Astrocyte (in vitro differentiated cells and primary cell): ENCODE measurements at regions not wholly inside any gene's neighbourhood (a gene's known extent, or its start where the extent isn't known, plus 50 kb on each side); places are given as distances from the start of the nearest gene placed in this dataset.

ENCODE experiments used
- DNase-seq: peaks from one replicate; pipeline ENCODE4 v3.0.0-alpha.2; 2010; ENCODE audit warnings: low read depth
- FAIRE-seq: peaks from 2 replicates; lab custom pipeline; 2011; peaks lifted over from hg19 to GRCh38; lab: Jason Lieb, UNC
- H2AFZ ChIP-seq: 2 replicates; pipeline ENCODE4 v1.6.0; 2012; ENCODE audit warnings: low read depth, low read length, inconsistent platforms
- H3K27ac ChIP-seq: 2 replicates; pipeline ENCODE4 v1.5.1; 2011; ENCODE audit warnings: low read depth, low read length, inconsistent platforms
- H3K27me3 ChIP-seq: 2 replicates; pipeline ENCODE4 v1.6.0; 2011; ENCODE audit warnings: low read length, inconsistent platforms; ENCODE audit not compliant: insufficient read depth
- H3K36me3 ChIP-seq: 2 replicates; pipeline ENCODE4 v1.5.1; 2011; ENCODE audit warnings: low read length, inconsistent platforms; ENCODE audit not compliant: insufficient read depth
- H3K4me1 ChIP-seq: 2 replicates; pipeline ENCODE4 v1.5.1; 2011; ENCODE audit warnings: low read length, inconsistent platforms; ENCODE audit not compliant: insufficient read depth
- H3K4me2 ChIP-seq: 2 replicates; pipeline ENCODE4 v1.6.0; 2012; ENCODE audit warnings: low read length, inconsistent platforms
- H3K4me3 ChIP-seq: 2 replicates; pipeline ENCODE4 v1.5.1; 2011; ENCODE audit warnings: low read depth, mild to moderate bottlenecking, low read length, inconsistent platforms; ENCODE audit not compliant: insufficient read depth
- H3K79me2 ChIP-seq: 2 replicates; pipeline ENCODE4 v1.6.0; 2012; ENCODE audit warnings: mild to moderate bottlenecking, low read length, inconsistent platforms; ENCODE audit not compliant: insufficient read depth
- H3K9ac ChIP-seq: 2 replicates; pipeline ENCODE4 v1.6.0; 2012; ENCODE audit warnings: mild to moderate bottlenecking, low read length, inconsistent platforms
- H3K9me3 ChIP-seq: 2 replicates; pipeline ENCODE4 v1.5.1; 2012; ENCODE audit warnings: low read depth, mild to moderate bottlenecking, low read length, inconsistent platforms; ENCODE audit not compliant: insufficient read depth
- H4K20me1 ChIP-seq: 2 replicates; pipeline ENCODE4 v1.6.0; 2012; ENCODE audit warnings: low read length, inconsistent platforms; ENCODE audit not compliant: insufficient read depth
- H3K27ac Mint-ChIP-seq: one replicate; pipeline ENCODE4 v1.8.0; 2021; ENCODE audit warnings: mild to moderate bottlenecking, mixed read lengths; ENCODE audit not compliant: unreplicated experiment
- H3K27me3 Mint-ChIP-seq: one replicate; pipeline ENCODE4 v1.8.0; 2021; ENCODE audit warnings: low read depth, mixed read lengths; ENCODE audit not compliant: unreplicated experiment
- H3K36me3 Mint-ChIP-seq: one replicate; pipeline ENCODE4 v1.8.0; 2021; ENCODE audit warnings: low read depth, mixed read lengths; ENCODE audit not compliant: unreplicated experiment
- H3K4me1 Mint-ChIP-seq: one replicate; pipeline ENCODE4 v1.8.0; 2021; ENCODE audit warnings: low read depth, mixed read lengths; ENCODE audit not compliant: unreplicated experiment
- H3K4me3 Mint-ChIP-seq: one replicate; pipeline ENCODE4 v1.8.0; 2021; ENCODE audit warnings: mild to moderate bottlenecking, moderate library complexity, mixed read lengths; ENCODE audit not compliant: unreplicated experiment
- H3K9me3 Mint-ChIP-seq: one replicate; pipeline ENCODE4 v1.8.0; 2021; ENCODE audit warnings: mild to moderate bottlenecking, mixed read lengths; ENCODE audit not compliant: unreplicated experiment
- CTCF ChIP-seq: IDR thresholded peaks from 2 replicates; pipeline ENCODE4 v1.5.1; 2011; ENCODE audit warnings: low read depth, mild to moderate bottlenecking, inconsistent platforms, low read length, moderate library complexity; ENCODE audit not compliant: insufficient read depth
- EZH2 ChIP-seq: IDR thresholded peaks from 2 replicates; pipeline ENCODE4 v1.6.1; 2012; ENCODE audit warnings: mild to moderate bottlenecking, low read length, inconsistent platforms; ENCODE audit not compliant: insufficient read depth

GRCh38 chr17:63282455-63282854, 163.7 kb downstream of the CYB561 start:
- peaks cover 16% of the 10 kb centered on the region for H3K79me2 ChIP-seq
- no peak overlapping the region for H3K4me3 ChIP-seq
- Mint-ChIP-seq H3K36me3 (peaks cover 26% of the 10 kb centered on the region), H3K27me3 (no peaks in the 10 kb centered on the region), H3K27ac (no peak overlapping the region), H3K9me3 (peaks cover 8% of the 10 kb centered on the region), H3K4me1 (peaks cover 11% of the 10 kb centered on the region), H3K4me3 (no peak overlapping the region)
- H3K27me3 ChIP-seq, result no peaks in the 10 kb centered on the region
- DNase-seq (no peak), FAIRE-seq (no peak)
- H3K4me1 ChIP-seq, result peaks cover 23% of the 10 kb centered on the region
- H3K9ac ChIP-seq, result no peak overlapping the region
- no peak overlapping the region for H3K4me2 ChIP-seq
- no peak overlapping the region for H3K27ac ChIP-seq
- no peak for TF ChIP-seq CTCF
- no peak for TF ChIP-seq EZH2
- H3K36me3 ChIP-seq, result no peaks in the 10 kb centered on the region
- H4K20me1 ChIP-seq, result no peaks in the 10 kb centered on the region
- H2AFZ ChIP-seq, result no peak overlapping the region
- H3K9me3 ChIP-seq, result no peaks in the 10 kb centered on the region

- peaks cover 8% of the 10 kb centered on the region for H3K9me3 Mint-ChIP-seq
Measured at GRCh38 chr17:63285551-63285950, 160.6 kb downstream of the CYB561 start.

More at GRCh38 chr17:63285551-63285950, 160.6 kb downstream of the CYB561 start:
- Mint-ChIP-seq H3K4me3 (no peak overlapping the region), H3K4me1 (peaks cover 1% of the 10 kb centered on the region), H3K27me3 (no peaks in the 10 kb centered on the region), H3K36me3 (peaks cover 25% of the 10 kb centered on the region), H3K27ac (no peak overlapping the region)
- peaks cover 22% of the 10 kb centered on the region for H3K79me2 ChIP-seq
- H4K20me1 ChIP-seq, result no peaks in the 10 kb centered on the region
- no peak overlapping the region for H3K4me3 ChIP-seq
- FAIRE-seq (no peak), DNase-seq (peak; percentile 74)
- no peaks in the 10 kb centered on the region for H3K9me3 ChIP-seq
- no peak overlapping the region for H3K4me2 ChIP-seq
- TF ChIP-seq CTCF (no peak), EZH2 (no peak)
- H2AFZ ChIP-seq, result no peak overlapping the region
- peak overlapping the region; percentile 57 for H3K27ac ChIP-seq
- no peaks in the 10 kb centered on the region for H3K27me3 ChIP-seq
- H3K36me3 ChIP-seq, result no peaks in the 10 kb centered on the region
- H3K9ac ChIP-seq, result peak overlapping the region; percentile 7
- H3K4me1 ChIP-seq, result peaks cover 4% of the 10 kb centered on the region
